B cell (primary cell): ENCODE measurements at regions not wholly inside any gene's neighbourhood (a gene's known extent, or its start where the extent isn't known, plus 50 kb on each side); places are given as distances from the start of the nearest gene placed in this dataset.
A peak's percentile ranks its signal among the peaks of the same experiment; 100 is the strongest.

Experiments
- ATAC-seq: fragments of 200-7000 bp; cut with Tn5 transposase; one replicate; pipeline ENCODE4 v1.10.0; 2021; ENCODE audit warnings: low read depth, mild to moderate bottlenecking, moderate number of reproducible peaks, moderate library complexity
- CTCF ChIA-PET: fragments of 350-600 bp; sonication (Branson Sonifier 250); formaldehyde crosslinking; loops from one replicate; lab custom pipeline; 2021; ENCODE audit warnings: antibody characterized with exemption, inconsistent platforms; lab: Charles Lee
- POLR2A ChIA-PET: fragments of 350-600 bp; sonication (Branson Sonifier 250); formaldehyde crosslinking; loops from one replicate; lab custom pipeline; 2021; ENCODE audit warnings: antibody characterized with exemption; lab: Charles Lee
- DNase-seq: peaks from one replicate; pipeline ENCODE4 v3.0.0; 2013
- H2AFZ ChIP-seq: 2 replicates; pipeline ENCODE4 v1.6.1; 2012; ENCODE audit warnings: mild to moderate bottlenecking, low read depth, low read length; ENCODE audit not compliant: insufficient read depth, poor library complexity, severe bottlenecking
- H3K27ac ChIP-seq, 2 donors: 1 replicate in 1 of 2; 2 replicates in 1 of 2; pipeline ENCODE4 v1.5.1; 2012 to 2013; ENCODE audit warnings: low read length in 2 of 2, mild to moderate bottlenecking in 2 of 2, moderate library complexity in 1 of 2
- H3K27me3 ChIP-seq, 4 experiments: fragments of 200-600 bp in 1 of 4; sonication (generic) in 1 of 4; replicated peaks in 1 of 4; 1 replicate in 2 of 4; 2 replicates in 2 of 4; pipeline versions ENCODE4 v1.6.1 to v1.7.0; 2013 to 2016; ENCODE audit warnings: low read length in 3 of 4, mild to moderate bottlenecking in 2 of 4, mixed read lengths in 1 of 4, moderate library complexity in 1 of 4; ENCODE audit not compliant: insufficient read depth in 4 of 4, control insufficient read depth in 3 of 4; ENCODE audit errors: control extremely low read depth in 1 of 4
- H3K36me3 ChIP-seq, 2 experiments: replicated peaks in 1 of 2; 1 replicate in 1 of 2; 2 replicates in 1 of 2; pipeline versions ENCODE4 v1.6.1 to v1.7.1; 2013; ENCODE audit warnings: low read length in 1 of 2; ENCODE audit not compliant: insufficient read depth in 2 of 2, control insufficient read depth in 1 of 2; ENCODE audit errors: control extremely low read depth in 1 of 2, extremely low read depth in 1 of 2
- H3K4me1 ChIP-seq, 2 donors: fragments of 200-600 bp in 1 of 2; sonication (generic) in 1 of 2; 1 replicate in 1 of 2; 2 replicates in 1 of 2; pipeline versions ENCODE4 v1.5.1 to v1.6.1; 2013 to 2017; ENCODE audit warnings: low read length in 2 of 2; ENCODE audit not compliant: control insufficient read depth in 2 of 2, insufficient read depth in 2 of 2
- H3K4me2 ChIP-seq: replicated peaks from 2 replicates; pipeline ENCODE3; 2012; ENCODE audit warnings: mild to moderate bottlenecking, low read depth, low read length; ENCODE audit not compliant: poor library complexity, severe bottlenecking
- H3K4me3 ChIP-seq, 5 experiments: fragments of 200-600 bp in 1 of 5; sonication (generic) in 1 of 5; 1 replicate in 3 of 5; 2 replicates in 2 of 5; pipeline versions ENCODE4 v1.5.1 to v1.7.0; 2011 to 2016; ENCODE audit warnings: low read length in 4 of 5, mild to moderate bottlenecking in 4 of 5, low read depth in 2 of 5, control low read depth in 1 of 5, moderate library complexity in 1 of 5; ENCODE audit not compliant: insufficient read depth in 1 of 5; ENCODE audit errors: control extremely low read depth in 1 of 5, extremely low read depth in 1 of 5
- H3K79me2 ChIP-seq: fragments of 200-600 bp; sonication (generic); one replicate; pipeline ENCODE4 v1.6.0; 2016; ENCODE audit warnings: low read length; ENCODE audit not compliant: control insufficient read depth, insufficient read depth
- H3K9ac ChIP-seq: fragments of 200-600 bp; sonication (generic); 2 replicates; pipeline ENCODE4 v1.6.1; 2017; ENCODE audit warnings: mild to moderate bottlenecking, low read length, moderate library complexity
- H3K9me3 ChIP-seq, 3 donors: one replicate each; pipeline versions ENCODE4 v1.6.1 to v1.7.1; 2013; ENCODE audit warnings: low read length in 2 of 3; ENCODE audit not compliant: control insufficient read depth in 2 of 3, insufficient read depth in 1 of 3; ENCODE audit errors: control extremely low read depth in 1 of 3
- H4K20me1 ChIP-seq: 2 replicates; pipeline ENCODE4 v1.6.0; 2012; ENCODE audit warnings: mild to moderate bottlenecking, low read length; ENCODE audit not compliant: insufficient read depth, control insufficient read depth, poor library complexity, severe bottlenecking
- H3K27ac Mint-ChIP-seq: one replicate; pipeline ENCODE4 v1.8.0; 2021; ENCODE audit warnings: mixed read lengths
- H3K27me3 Mint-ChIP-seq: one replicate; pipeline ENCODE4 v1.8.0; 2021; ENCODE audit warnings: mixed read lengths
- H3K4me1 Mint-ChIP-seq: one replicate; pipeline ENCODE4 v1.8.0; 2021; ENCODE audit warnings: mixed read lengths
- H3K4me3 Mint-ChIP-seq: one replicate; pipeline ENCODE4 v1.8.0; 2021; ENCODE audit warnings: mixed read lengths
- H3K9me3 Mint-ChIP-seq: one replicate; pipeline ENCODE4 v1.8.0; 2022; ENCODE audit warnings: mixed read lengths; ENCODE audit not compliant: insufficient read depth
- EZH2 ChIP-seq: IDR thresholded peaks from 2 replicates; pipeline ENCODE4 v1.6.1; 2012; ENCODE audit warnings: borderline replicate concordance, low read depth, mild to moderate bottlenecking, moderate library complexity, low read length; ENCODE audit not compliant: insufficient read depth, poor library complexity, severe bottlenecking
- whole genome bisulfite sequencing: methylation state at CpG from one replicate; pipeline ENCODE4 v1.1.5; 2013; ENCODE audit warnings: missing lambda C conversion rate; ENCODE audit not compliant: insufficient coverage; 5-methylcytosine and 5-hydroxymethylcytosine counted together
- intact Hi-C: fragments of 100-400 bp; cut with micrococcal nuclease; formaldehyde crosslinking; loops from one replicate; pipeline ENCODE4 v1.10.0; 2022
- TF ChIP-seq, protein P1 (sequence below): fragments of 200-600 bp; IDR thresholded peaks from one replicate; pipeline ENCODE4 v1.8.0; 2022; ENCODE audit warnings: antibody characterized with exemption, mild to moderate bottlenecking

DNA sequence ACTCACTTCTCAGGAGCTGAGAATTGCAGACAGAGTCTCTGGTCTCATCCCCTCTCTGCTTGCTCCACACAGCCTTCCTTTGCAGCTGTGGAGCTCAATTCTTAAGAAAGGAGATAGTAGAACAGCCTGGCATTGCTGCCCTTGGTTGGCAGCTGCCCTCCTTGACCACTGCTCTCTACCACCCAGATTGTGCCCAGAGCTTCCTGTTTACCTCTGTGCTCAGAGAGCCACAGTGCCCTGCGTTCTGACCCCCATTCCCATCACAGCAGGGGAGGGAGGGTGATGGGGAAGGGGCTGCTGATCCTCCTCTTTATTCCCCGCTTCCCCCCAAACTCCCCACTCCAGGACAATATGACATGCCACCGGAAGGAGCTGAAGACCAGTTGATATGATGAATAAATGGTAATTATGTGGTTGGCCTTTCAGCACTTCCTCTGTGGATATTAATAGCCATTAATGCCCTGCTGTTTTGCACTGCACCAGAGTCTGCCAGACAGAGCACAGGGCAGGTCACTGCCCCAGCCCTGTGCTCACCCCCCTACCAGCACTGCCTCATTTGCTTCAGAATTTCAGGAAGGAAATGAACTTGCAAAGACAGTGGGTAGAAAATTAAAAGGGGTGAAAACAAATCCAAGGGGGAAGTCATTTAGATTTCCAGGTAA is 426.8 kb upstream of the CADM1 start:
- no peak overlapping the region for H3K4me3 ChIP-seq
- H2AFZ ChIP-seq: no peak overlapping the region
- ChIA-PET POLR2A (no interaction called here), CTCF (no interaction called here)
- H3K27ac ChIP-seq: no peak overlapping the region
- H4K20me1 ChIP-seq: no peaks in the 10 kb centered on the region
- intact Hi-C loops: no loop called here
- H3K27me3 Mint-ChIP-seq: no peaks in the 10 kb centered on the region
- no peaks in the 10 kb centered on the region for H3K9me3 Mint-ChIP-seq
- H3K27me3 ChIP-seq: no peaks in the 10 kb centered on the region
- peaks cover 0 to 20% of the 10 kb centered on the region in 2 donors for H3K4me1 ChIP-seq
- H3K4me2 ChIP-seq: peak overlapping the region; percentile 9
- WGBS: no CpG with 5 or more reads among the region's 3 CpGs
- H3K9ac ChIP-seq: no peak overlapping the region
- no peaks in the 10 kb centered on the region for H3K36me3 ChIP-seq
- no peak overlapping the region for H3K27ac Mint-ChIP-seq
- H3K9me3 ChIP-seq: peaks cover 0 to 2% (median 0%) of the 10 kb centered on the region in 3 donors
- ATAC-seq (peak; percentile 41), DNase-seq (no peak)
- TF ChIP-seq EZH2: no peak
- TF ChIP-seq, protein P1, sequence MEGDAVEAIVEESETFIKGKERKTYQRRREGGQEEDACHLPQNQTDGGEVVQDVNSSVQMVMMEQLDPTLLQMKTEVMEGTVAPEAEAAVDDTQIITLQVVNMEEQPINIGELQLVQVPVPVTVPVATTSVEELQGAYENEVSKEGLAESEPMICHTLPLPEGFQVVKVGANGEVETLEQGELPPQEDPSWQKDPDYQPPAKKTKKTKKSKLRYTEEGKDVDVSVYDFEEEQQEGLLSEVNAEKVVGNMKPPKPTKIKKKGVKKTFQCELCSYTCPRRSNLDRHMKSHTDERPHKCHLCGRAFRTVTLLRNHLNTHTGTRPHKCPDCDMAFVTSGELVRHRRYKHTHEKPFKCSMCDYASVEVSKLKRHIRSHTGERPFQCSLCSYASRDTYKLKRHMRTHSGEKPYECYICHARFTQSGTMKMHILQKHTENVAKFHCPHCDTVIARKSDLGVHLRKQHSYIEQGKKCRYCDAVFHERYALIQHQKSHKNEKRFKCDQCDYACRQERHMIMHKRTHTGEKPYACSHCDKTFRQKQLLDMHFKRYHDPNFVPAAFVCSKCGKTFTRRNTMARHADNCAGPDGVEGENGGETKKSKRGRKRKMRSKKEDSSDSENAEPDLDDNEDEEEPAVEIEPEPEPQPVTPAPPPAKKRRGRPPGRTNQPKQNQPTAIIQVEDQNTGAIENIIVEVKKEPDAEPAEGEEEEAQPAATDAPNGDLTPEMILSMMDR: no peak
- H3K79me2 ChIP-seq: no peaks in the 10 kb centered on the region
- no peak overlapping the region for H3K4me3 Mint-ChIP-seq
- peaks cover 24% of the 10 kb centered on the region for H3K4me1 Mint-ChIP-seq

DNA sequence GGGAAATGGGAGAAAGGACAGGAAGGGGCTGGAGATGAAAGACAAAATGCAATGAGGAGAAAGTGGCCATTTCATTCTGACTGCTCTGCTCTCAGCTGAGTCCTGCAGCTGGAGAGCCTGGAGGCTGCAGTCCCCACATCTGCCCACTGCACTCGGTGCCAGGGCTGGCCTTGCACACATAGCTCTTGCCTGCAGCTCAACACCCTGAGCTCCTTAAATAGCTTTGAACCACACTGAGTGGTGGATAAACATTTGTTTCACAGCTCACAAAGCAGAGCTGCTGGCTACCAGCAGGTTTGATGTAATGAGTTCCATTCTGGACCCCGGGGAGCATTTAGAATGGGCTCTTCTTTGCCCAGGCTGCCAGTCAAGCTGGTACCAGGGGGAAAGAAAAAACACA is 426.1 kb upstream of the CADM1 start:
- intact Hi-C loops: no loop called here
- DNase-seq (no peak), ATAC-seq (no peak)
- H3K4me1 ChIP-seq: peaks cover 0 to 20% of the 10 kb centered on the region in 2 donors
- Mint-ChIP-seq H3K4me3 (no peak overlapping the region), H3K27me3 (no peaks in the 10 kb centered on the region), H3K9me3 (no peaks in the 10 kb centered on the region), H3K4me1 (peaks cover 27% of the 10 kb centered on the region), H3K27ac (no peak overlapping the region)
- peaks cover 0 to 5% (median 0%) of the 10 kb centered on the region in 3 donors for H3K9me3 ChIP-seq
- H3K36me3 ChIP-seq: no peaks in the 10 kb centered on the region
- CTCF ChIA-PET: no interaction called here
- no peaks in the 10 kb centered on the region for H3K27me3 ChIP-seq
- H3K4me3 ChIP-seq: no peak overlapping the region
- no peak overlapping the region for H2AFZ ChIP-seq
- no peak for TF ChIP-seq EZH2
- TF ChIP-seq, protein P1: no peak
- H3K27ac ChIP-seq: no peak overlapping the region
- H3K4me2 ChIP-seq: no peak overlapping the region
- H3K79me2 ChIP-seq: no peaks in the 10 kb centered on the region
- POLR2A ChIA-PET: no interaction called here
- H3K9ac ChIP-seq: no peak overlapping the region
- 50% methylated on average over 1 of the region's 2 CpGs for WGBS
- no peaks in the 10 kb centered on the region for H4K20me1 ChIP-seq
